GM19035 (cell line): ENCODE measurements at regions not wholly inside any gene's neighbourhood (a gene's known extent, or its start where the extent isn't known, plus 50 kb on each side); places are given as distances from the start of the nearest gene placed in this dataset.
"Not testable (repeated sequence)": the region's sequence is repeated elsewhere in the genome, so short reads cannot be mapped to it uniquely, and the experiment has no call there.

Source experiments
- ATAC-seq: cut with Tn5 transposase; IDR thresholded peaks from one replicate; pipeline ENCODE4 v1.9.1; 2021; ENCODE audit not compliant: unreplicated experiment

- ATAC-seq, result no peak
These were observed 207.1 kb upstream of the CXorf66 start for GRCh38 chrX:140172401-140172800.

- ATAC-seq, result no peak
These were observed 202.2 kb upstream of the CXorf66 start for GRCh38 chrX:140167551-140167950.

DNA sequence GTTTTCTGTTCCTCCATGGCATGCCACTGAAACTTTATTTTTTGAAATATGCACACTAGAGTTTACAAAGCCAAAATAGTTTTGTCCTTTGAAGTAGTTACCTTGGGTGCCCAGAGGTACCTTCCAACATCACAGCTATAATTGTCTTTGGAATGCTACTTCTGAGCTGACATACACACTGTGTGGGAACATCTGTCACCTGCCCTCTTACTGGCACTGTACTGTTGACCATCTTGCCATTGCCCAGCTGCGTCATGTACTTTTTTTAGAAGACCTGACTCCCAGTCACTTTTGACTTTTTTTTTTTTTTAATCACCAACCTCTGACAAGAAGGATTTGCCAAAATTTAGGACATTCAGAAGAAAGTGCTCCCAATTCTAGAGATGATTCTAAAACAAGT is 200.5 kb upstream of the CXorf66 start:
- no peak for ATAC-seq

GRCh38 chrX:140164391-140164790 is 199.1 kb upstream of the CXorf66 start:
- no peak for ATAC-seq

GRCh38 chrX:140163371-140164159 is 198.2 kb upstream of the CXorf66 start:
- ATAC-seq, result no peak

DNA sequence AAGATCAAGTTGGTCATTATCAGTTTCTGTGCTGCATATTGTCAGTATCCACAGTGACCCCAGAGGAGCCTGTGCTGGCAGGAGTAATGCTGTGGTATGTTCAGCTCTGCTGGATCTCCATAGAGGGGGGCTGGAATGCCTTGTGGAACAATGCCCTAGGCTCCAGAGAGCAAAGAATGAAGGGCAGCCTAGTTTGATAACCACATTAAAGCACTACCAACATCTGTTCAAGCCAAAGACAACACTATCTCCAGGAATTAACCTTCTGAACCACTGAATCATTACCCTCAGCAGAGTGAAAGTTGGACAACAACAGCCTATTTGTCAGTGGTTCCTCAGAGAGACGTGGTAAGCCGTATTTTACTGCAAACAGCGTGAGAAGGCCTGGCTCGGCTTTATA is 192.3 kb upstream of the CXorf66 start:
- ATAC-seq, result no peak

DNA sequence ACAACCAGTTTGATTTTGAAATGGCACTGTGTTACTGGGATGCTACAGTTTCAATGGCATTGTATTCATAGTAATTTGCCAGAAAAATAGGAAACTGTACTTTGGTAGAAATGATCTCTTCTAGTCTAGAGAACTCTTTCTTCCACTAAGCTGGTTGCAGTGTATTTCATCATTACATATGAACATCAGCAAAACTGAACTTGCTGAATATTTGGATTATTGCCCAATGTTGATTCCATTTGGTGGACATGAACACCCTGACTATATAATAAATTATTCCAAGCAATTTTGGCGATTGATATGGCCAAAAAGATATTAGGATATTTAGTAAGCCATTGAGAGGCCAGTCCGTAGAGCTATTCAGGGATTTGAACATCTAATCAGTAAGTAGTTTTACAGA is 191.8 kb upstream of the CXorf66 start:
- no peak for ATAC-seq

DNA sequence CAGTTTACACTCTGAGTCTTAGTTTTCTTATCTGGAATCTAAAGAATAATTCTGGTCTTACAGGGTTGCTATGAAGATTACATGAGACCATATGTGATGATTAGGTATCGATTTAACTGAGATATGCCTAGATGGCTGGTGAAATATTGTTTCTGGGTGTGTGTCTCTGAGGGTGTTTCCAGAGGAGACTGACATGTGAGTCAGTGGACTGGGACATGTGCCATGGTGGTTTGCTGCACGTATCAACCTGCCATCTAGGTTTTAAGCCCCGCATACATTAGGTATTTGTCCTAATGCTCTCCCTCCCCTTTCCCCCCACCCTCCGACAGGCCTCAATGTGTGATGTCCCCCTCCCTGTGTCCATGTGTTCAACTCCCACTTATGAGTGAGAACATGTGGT is 186.0 kb upstream of the CXorf66 start:
- ATAC-seq, result no peak

DNA sequence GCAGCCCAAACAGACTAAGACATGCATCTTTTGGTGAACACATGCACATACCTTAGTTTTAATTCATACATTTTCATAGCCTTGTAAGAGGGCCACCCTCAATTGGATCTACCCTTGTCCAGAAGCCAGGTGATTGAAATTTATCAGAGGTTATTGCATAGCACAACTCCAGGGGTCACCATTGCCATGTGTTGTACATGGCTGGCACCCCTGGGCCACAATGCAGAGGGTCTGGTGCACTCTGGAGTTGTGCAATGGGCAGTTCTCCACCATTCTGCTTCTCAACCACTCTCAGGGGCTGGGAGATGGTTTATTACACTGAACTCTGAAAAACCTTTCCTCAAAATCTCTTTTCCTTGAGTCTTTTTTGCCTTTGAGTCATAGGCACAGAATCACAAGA is 184.4 kb upstream of the CXorf66 start:
- no peak for ATAC-seq

- ATAC-seq, result peak; percentile 63
These were observed 176.2 kb upstream of the CXorf66 start for GRCh38 chrX:140141444-140142029.

- ATAC-seq, result not testable (repeated sequence)
These were observed 173.2 kb upstream of the CXorf66 start for GRCh38 chrX:140138492-140138891.

- ATAC-seq, result not testable (repeated sequence)
These were observed 172.7 kb upstream of the CXorf66 start for GRCh38 chrX:140138065-140138464.

DNA sequence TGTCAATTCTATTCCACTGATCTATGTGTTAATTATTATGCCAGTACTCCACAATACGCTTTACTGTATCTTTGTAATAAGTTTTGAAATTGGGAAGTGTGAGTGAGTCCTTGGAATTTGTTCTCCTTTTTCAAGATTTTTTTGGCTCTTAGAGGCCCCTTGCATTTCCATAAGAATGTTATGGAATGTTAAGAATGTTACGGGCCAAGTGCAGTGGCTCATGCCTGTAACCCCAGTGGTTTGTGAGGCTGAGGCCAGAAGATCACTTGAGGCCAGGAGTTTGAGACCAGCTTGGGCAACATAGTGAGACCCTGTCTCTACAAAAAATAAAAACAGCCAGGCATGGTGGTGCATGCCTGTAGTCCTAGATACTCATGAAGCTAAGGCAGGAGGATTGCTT is 167.6 kb upstream of the CXorf66 start:
- no peak for ATAC-seq

DNA sequence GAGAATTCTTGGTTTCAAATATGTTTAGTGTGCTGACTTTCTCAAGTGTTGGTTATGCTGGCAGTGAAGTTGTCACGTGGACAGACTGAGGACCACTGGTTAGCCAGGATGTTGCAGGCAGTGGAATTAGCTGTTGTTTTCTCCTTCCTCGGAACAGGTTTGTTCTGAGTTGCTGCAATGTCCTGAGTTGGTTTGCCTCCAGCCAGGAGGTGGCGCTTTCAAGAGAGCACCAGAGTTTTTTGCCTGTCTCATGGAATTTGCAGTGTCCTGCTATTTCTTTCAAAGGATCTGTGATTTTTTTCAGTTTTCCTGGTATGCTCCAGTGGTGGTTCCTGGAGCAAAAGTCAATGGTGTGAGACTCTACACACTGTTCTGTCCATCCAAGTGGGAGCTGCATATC is 158.1 kb upstream of the CXorf66 start:
- ATAC-seq, result no peak

DNA sequence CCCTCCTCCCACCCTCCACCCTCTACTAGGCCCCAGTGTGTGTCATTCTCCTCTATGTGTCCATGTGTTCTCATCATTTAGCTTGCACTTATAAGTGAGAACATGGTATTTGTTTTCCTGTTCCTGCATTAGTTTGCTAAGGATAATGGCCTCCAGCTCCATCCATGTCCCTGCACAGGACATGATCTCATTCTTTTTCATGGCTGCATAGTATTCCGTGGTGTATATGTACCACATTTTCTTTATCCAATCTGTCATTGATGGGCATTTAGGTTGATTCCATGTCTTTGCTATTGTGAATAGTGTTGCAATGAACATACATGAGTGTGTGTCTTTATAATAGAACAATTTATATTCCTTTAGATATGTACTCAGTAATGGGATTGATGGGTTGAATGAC is 148.7 kb upstream of the CXorf66 start:
- not testable (repeated sequence) for ATAC-seq

DNA sequence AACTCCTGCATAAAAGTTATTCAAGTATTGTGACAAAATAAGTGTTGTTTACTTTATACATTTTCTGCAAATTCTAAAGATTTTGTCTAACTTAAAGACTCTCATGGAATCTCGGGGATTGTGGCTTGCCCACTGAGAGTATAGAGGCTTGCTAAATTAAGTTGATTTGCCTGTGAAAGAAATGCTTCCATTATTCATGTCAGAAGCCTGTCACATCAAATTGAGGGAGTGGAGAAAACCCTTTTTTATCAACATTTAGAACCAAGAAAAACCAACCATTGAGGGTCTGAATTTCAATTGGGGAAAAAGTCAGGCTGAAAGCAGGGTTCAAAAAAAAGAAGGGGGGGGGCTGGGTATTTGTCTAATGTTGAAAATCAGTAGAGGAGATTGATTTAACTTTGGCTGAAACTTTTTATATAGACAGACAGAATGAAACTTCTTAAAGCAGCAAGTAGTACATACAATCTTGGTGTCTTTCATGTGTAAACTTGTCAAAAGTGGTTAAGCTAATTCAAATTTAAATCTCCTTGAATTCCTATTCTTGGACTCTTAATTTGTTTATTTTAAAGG is 144.8 kb upstream of the CXorf66 start:
- no peak for ATAC-seq

DNA sequence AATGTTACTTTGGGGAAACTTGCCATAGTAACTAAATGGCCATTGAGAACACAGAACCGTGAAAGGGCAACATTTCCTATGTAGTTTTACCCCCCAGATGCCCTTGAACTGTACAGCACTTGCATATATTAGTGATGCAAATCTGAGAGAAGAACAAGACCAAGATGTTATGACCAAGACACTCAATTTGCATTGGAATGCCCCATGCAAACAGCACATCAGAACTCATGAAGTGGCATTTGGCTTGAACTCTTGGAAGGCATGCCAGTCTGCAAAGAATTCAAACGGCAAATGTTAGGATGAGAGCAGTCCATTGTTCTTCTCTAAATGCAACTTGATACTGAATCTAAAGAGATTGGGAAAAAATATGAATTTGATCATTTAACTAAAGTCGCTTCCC is 139.4 kb upstream of the CXorf66 start:
- ATAC-seq, result no peak

DNA sequence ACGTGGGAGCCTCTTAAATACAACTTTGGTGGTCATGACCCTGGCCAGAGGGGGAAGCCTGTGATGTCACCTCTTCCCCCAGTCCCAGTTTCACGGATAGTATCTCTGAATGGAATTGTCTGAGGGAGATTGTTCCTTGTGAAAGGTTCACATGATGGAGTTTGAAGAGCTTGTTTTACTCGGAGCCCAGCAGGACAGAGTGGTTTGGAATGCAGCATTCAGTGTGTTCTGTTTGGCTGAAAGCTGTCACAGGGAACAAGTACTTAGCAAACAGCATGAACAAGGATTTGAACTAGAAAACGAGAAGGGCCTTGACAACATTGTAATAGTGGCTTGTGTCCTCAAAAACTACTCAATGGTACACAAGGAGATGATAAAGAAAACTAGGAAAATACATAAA is 133.9 kb upstream of the CXorf66 start:
- ATAC-seq, result no peak

- no peak for ATAC-seq
These were observed 126.8 kb upstream of the CXorf66 start for GRCh38 chrX:140092121-140092520.

DNA sequence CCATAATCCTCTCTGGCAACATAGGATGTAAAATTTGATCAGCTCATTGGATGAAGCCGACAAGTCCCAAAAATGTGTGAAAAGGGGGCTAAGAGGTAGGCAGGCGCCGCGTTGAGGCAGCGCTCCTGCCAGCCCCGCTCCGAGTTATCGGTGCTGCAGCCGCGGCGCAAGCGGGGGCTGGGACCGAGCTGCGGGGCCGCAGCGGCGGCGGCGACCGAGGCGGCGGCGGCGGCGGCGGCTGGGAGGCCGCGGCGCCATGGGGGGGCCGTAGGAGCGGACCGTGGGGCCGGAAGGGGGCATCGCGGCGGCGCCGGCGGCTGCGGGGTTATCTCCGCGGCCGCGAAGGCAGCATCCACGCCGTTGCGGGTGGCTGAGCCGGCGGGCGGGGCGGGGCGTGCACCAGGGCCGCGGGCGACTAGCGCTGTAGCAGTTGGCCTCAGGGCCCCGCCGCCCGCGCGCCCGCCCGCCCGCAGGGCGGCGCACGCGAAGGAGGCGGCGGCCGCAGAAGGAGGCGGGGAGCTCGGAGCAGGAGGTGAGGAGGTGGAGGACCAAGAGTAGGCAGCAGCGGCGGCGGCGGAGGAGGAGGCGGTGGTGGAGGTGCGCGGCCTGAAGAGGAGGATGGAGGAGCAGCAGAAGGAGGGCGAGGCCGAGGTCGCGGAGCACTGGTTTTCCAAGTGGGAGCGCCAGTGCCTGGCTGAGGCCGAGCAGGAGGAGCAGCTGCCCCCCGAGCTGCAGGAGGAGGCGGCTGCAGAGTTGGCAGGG is 126.0 kb upstream of the CXorf66 start:
- peak; percentile 86 for ATAC-seq

GRCh38 chrX:140090800-140091124 is 125.4 kb upstream of the CXorf66 start:
- peak; percentile 39 for ATAC-seq

- ATAC-seq, result no peak
These were observed 123.1 kb upstream of the CXorf66 start for GRCh38 chrX:140088438-140088837.
